Activated CD4-positive, alpha-beta T cell treated with anti-CD3 and anti-CD28 coated beads, Interleukin-2, amount 50 U/mL, for 16 hours (primary cell): ENCODE measurements at regions not wholly inside any gene's neighbourhood (a gene's known extent, or its start where the extent isn't known, plus 50 kb on each side); places are given as distances from the start of the nearest gene placed in this dataset.
A peak's percentile ranks its signal among the peaks of the same experiment; 100 is the strongest.

Source experiments
- DNase-seq: peaks from one replicate; pipeline ENCODE4 v3.0.0-alpha.2; 2020

DNA sequence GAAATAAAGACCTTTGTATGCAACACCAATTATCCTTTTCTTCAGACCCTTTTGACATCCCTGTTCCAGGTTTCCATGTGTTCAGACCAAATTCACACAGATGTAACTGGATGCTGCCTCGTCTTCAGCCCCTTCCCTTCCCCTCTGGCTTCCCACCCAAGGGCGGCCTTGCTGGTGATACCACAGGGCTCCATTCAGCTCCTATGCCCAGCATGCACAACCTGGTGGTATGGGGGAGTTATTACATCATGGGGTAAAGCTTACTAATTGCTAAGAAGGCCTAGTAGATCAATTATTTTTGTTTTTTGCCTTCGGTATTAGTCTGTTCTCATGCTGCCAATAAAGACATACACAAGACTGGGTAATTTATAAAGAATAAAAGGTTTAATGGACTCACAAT lies 317.0 kb upstream of the CXXC4 start:
- no peak for DNase-seq

DNA sequence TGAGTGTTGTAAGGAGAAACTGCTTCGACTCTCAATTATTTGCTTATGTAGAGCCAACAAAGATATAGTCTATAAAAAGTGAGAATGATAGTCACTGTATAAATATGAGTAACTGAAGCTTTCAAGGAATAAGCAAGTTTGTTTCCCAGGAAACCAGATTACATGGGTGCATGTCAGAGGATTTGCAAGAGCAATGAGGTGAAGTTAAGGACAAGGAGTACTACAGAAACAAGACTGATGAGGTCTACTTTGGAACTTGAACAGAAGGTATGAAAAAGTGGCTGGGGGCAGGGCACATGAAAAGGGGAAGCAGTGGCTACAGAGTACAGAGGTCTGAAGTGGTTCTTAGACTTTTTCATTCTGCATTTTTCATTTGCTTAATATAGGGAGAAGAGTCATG lies 321.0 kb upstream of the CXXC4 start:
- DNase-seq, result no peak

DNA sequence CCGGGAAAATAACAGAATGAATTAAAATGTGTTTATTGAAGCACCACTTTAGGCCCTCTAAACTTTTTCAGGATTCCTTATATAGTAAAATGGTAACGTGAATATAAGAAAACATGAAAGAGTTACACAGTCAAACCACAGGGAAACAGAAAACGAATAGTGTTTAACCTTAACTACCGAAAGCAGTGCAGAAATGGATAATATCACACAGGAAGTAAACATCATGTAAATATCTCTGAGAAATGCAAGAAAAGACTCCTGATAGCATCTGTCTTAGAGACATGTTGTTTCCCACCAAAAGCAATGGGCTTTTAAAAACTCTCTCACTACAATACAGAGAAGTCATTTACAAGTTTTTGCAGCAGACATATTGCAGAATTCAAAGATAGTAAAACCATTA lies 323.9 kb upstream of the CXXC4 start:
- no peak for DNase-seq

DNA sequence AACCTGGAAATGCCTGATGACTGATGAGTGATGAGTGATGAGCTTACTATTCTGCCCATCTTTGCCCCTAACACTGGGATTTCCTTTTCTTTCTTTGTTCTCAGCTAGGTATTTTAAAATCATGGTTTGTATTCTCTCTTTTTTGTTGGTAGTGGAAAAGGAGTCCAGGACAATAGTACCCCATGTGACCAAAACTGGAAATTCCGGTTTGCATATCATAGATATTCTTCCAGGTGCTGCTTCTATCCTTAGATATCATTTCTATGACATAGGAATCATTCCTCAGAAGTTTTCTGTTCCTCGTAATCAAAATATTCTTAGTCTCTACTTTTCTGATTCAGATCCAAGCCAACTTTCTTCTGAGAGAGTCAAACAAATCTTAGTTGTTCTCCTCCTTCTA lies 320.5 kb upstream of the TET2 start:
- DNase-seq, result no peak

DNA sequence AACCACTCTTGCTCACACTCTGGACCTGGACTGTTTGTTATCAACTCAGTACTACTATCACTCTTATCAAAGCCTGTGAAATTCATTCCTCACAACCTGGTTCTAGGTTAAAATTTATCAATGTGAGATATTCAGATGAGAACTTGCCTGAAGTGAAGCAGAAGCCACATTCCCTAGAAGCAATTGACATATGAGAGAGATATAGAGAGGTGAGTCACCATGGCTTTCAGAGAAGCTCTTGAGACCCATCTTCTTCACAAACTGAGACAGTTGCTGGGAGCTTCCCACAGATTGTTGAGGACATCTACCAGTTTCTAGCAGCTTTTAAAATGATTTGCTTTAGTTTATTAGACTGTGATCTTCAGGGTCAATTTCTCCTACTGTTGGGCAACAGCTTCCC lies 316.9 kb upstream of the TET2 start:
- no peak for DNase-seq

DNA sequence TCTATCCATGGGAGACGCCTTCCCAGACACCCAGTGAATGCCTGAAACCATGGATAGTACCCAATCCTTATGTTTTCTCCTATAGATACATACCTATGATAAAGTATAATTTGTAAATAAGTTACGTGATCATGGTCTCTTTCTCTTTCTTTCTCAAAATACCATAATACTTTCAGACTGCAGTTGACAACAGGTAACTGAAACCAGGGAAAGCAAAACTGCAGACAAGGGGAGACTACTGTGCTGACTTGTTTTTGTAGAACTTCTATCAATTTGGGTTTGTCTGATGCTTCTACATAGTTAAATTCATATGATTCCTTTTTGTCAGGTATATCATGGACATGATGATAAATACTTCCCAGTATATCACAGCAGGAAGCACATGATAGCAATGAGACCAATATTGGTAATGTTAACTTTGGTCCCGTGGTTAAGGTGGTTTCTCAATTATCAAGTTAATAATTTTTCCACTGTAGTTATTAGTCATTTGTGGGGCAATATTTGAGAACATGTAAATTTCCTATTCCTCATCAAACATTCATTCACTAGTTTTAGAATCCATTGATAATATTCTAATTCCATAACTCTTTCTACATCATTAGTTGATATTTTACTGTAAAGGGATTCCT lies 298.0 kb upstream of the TET2 start:
- DNase-seq, result no peak

DNA sequence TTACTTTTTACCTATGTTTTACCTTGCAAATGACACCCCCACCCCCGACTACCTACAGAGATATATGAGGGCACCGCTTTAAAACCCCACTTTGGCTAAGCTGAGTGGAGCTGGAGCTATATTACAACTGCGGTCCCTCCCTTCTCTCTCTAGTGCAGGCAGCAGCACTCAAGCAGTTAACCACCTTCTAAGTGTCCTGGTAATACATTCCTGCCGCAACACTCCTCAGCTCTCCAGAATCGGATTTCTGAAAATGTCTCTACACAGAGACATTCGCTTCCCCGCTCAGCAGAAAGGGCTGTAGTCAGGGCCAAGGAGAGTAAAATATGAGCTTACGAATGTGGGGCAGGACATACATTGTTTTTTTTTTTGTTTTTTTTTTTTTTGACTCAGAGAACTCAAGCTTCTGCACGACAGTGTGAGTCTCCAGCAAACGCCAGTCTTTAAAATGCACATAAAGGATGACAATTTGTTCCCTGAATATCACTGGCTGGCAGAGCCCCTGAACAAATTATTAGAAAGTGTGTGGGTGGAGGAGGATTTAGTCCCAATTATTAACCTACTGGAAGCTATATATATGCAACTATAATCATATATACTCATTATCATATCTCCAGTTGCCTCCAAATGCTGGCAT lies 287.0 kb upstream of the TET2 start:
- DNase-seq, result no peak

DNA sequence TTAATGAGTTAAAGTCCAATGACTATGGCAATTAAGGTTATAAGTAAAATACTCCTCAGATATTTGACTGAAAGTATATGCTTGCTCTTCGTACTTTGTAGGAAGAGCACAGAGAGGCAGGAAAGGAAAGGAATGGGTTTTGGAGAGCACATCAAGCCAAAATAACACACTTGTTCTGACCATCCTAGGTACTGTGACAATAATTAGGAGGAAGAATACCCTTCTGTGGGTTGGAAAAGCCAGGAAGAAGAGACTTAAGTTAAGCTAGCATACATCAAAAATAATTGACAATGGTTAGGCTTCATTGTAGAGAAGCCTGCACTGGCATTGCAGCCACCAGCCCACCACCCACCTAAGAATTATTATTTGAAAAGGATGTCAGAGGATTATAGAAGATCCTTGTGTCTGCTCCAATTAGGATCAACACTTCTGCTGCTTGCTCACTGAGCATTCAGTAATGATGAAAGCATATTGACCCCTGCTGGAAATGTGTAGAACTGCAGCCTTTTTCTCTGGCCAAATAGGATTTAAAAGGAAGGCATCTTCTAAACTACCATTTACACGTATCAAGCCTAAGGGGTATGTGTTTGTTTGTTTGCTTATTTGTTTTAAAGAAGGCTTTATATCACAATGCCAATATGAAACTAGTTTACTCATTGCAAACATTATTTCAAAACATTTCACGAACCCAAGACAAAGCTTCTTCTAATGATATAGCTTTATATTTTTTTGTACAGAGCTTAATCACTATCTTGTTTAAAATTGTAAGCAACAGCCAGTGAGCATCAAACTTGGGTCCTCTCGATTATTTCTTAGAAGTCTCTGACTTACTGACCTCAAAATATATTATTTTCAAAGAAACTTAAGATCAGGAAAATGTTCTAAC lies 286.2 kb upstream of the TET2 start:
- peak; percentile 72 for DNase-seq

DNA sequence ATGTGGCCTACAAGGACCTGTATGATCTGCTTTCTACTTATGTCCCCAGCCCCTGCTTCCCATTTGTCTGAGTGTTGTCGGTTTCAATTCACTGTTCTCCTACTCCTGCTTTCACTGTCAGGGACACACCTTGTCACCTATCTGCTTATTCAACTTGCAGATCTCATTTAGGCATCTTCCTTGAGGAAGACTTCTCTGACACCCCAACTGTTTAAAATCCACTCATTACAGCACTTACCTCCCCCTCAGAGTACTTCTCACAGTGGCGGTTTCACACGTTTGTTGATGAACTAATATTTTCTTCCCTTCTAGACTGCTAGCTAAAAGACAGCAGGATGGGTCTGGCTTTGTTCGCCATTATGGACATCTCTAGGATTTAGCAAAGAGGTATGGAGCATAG lies 279.9 kb upstream of the TET2 start:
- no peak for DNase-seq

DNA sequence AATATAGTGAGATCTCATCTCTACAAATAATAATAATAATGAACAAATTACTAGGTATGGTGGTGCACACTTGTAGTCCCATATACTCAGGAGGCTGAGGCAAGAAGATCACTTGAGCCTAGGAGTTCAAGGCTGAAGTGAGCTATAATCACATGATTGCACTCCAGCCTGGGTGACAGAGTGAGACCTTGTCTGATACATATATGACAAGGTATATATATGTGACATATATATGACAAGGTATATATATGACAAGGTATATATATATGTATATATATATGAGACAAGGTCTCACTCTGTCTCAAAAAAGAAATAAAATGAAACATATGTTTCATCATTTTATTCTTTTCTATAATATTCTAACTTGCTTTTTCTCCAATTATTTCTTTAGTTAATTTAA lies 278.1 kb upstream of the TET2 start:
- DNase-seq, result no peak

DNA sequence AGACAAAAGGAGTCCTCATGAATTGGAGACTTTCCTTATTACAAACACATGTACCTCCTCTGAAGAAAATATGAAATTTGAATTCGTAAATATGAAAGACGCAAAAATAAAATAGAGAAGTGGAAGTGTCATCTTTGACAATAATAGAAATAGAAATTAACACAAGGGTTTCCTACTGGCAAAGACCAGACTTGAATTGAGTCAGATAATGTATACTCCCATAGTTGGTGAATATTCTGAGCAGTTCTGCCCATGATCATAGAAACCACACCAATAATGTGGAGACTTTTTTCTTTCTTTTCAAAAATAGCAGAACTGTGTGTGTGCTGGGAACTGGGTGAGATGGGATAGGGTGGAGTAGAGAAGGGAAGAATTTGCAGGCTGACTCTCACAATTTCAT lies 277.7 kb upstream of the TET2 start:
- no peak for DNase-seq

DNA sequence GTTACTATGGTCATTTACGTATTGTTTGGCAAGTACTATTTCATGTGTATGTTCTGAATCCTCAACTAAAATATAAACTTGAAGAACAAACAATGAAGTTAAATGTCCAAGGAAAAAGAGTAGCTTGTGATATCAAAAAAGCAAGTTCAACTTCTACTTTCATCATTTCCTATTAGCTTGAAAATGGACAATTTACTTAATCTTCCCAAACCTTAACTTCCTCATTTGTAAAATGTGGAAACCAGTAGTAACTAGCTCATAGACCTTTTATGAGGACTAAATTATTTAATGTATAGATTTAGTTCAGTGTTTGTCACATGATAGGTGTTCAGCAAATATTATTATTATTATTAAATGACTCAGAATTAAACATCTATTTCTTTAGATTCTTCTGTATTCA lies 276.8 kb upstream of the TET2 start:
- no peak for DNase-seq

DNA sequence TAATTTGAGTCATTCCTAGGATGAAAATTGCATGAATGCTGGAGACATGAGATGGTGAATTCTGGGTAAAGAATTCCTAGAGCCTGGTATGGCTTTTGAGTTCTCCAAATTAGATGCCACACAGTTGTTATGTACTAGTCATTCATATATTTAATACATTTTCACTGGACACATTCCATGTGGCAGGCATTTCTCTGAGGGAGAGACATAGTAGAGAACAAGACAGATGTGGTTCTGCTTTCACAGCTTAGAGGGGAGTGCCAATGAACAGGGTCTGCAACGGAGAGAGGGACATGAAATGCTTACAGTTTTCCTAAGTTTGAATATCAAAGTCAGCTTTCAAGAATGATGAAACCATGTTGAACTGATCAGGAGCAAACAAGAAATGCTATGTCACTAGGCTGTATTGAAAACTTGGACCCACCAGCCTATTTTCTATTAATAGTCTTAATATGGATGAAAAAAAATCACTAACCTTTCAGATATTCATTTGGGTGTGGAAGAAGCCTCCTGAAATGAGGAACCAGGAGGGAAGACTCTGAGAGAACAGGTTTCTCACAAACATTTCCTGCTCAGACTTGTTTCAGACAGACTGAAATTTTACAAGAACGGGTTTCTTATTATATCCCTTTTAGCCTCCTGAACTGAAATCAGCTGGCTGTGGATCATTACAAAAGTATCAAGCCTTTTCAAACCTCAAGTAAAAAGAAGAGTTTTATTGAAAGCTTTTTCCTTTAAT lies 276.0 kb upstream of the TET2 start:
- DNase-seq, result no peak

DNA sequence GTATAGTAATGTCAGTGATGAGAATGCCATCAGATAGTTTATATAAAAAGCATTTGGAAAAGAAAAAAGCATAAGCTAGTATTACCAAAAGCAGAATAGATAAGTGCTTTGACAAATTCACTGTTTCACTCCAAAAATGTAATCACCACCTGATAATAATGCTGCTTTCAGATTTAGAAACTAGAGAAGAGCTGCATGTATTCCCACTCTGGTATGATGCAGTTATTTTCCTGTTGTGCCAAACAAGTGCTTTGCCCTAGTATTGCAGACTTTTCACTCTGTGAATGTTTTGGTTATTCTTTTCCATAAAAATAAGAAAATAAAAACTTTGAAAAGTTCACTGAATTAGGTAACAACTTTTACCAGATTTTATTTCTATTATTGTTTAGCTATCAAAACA lies 267.7 kb upstream of the TET2 start:
- peak; percentile 16 for DNase-seq

DNA sequence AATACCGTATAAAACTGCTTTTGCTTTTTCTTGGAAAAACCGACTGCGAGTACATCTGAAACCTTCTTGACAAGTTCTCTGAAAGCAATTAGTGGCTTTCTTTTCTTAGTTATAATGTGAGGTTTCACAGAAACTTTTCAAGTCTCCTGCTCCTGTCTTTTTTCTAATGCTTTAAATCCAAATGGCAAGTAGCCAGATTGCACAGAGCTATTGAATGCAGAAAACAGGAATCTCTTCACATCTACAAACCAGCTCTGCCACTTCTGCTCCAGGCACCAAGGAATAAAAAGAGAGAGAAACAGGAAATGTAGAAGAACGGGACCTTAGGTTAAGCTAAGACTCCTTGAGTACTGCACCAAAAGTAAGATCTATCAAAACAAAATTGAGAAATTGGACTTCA lies 267.3 kb upstream of the TET2 start:
- DNase-seq, result peak; percentile 50

DNA sequence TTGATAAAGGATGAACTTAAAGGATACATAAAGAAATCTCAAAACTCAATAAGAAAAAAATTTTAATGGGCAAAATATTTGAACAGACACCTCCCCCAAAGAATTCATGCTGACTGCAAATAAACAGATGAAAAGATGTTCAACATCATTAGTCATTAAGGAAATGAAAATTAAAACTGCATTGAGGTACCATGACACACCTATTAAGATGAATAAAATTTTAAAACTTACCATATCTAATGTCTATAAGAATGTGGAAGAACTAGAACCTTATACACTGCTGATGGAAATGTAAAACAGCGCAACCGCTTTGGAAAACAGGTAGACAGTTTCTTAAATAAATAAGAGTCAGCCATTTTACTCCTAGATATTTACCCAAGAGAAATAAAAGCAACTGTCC lies 266.8 kb upstream of the TET2 start:
- no peak for DNase-seq

DNA sequence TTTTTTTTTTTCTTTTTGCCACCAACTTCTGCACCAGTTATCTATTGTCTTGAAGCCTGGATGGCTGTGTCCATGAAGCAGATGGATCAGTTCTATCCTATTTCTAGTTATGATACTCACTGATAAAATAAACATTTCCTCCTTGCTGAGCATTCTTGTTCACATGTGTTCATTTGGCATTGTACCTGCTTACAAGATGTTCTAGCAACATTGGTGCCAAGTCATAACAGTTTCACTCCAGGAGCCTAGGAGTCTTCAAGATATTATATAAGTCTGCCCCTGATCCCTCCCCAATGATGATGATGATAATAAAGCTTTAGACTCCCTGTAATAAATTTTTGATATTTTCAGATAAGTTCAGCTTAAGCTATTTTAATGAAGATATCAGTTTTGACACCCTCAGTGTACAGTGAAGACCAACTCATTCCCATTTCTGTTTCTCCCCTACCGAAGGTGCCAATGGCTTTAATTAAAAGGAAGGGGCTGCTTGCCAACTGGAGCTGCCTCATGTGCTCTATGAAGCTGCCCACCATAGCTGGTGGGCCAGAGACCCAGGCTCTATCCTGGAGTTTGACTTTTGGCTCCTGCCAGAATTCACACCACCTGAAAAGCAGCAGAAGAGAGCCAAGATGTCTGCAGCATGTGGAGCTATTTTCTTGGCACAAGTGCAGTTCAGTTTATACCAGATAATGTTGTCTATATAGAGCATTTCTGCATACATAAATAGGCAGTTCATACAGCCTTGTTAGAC lies 265.4 kb upstream of the TET2 start:
- DNase-seq, result no peak

DNA sequence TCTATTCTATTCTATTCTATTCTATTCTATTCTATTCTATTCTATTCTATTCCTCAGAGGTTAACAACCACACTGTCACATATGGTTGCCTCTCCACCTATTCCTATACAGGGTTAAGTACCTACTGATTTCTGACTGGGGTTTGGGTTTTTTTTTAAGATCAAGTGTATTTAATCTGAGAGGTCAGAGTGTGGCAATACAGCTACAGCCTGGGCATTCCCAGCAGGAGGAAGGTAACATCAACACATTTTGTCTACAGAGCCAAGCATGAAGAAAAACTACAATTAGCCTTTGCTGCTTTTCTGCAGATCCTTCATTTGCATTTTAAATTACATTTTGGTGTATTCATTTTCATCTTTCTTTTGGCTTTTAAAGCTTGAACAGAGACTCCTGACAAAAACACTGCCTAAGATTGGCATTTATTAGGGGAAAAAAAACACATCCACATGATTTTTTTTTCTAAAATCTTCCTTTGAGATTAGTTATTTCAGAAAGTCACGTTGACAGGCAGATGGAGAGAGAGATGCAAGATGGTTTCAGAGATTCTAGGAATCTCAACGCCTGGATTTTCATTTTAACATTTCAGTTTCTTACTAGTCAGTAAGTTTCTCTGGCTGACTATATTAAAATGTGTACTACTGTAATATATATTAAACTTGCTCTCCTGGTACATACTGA lies 255.9 kb upstream of the TET2 start:
- no peak for DNase-seq

DNA sequence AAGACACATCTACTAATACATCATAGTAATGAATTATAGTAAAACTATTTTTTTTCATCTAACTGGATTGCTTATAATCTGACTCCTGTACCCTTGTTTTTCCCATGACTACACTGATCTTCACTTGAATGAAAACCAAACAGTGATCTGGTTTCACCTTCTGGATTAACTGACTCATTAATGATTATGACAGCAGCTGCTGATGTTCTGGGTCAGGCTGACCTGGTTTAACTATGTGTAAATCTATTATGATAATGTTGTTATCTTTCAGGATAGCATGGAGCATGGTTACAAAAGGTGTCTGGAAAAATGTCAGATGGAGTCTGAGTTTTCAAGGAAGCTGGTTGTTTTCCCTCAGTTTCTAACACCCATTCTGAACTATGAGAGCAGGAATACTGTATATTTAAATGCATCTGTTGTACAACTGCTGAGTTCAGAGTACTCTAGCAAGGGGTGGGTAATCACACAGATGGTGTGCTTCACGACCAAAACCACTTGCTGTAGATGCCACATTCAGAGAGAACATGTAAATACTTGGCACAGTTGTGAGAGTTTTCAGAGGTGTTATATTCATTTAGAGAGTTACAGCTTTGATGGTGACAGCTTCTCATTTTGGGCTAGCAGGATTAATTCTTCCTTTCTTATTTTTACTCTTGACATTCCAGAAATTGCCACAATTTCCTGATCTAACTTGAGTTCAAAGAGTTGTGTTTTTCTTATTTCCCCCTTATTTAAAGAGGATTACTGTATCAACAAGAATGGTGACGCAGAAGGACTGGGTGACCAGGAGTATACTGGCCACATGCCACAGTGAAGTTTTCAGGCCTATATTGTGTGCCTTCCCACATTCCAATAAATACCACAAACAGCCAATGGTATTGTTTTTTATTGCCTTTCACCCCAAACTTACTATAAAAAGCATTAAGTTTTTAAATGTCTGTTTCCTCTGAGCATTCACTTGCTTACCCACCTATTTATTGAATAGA lies 249.7 kb upstream of the TET2 start:
- peak; percentile 60 for DNase-seq

DNA sequence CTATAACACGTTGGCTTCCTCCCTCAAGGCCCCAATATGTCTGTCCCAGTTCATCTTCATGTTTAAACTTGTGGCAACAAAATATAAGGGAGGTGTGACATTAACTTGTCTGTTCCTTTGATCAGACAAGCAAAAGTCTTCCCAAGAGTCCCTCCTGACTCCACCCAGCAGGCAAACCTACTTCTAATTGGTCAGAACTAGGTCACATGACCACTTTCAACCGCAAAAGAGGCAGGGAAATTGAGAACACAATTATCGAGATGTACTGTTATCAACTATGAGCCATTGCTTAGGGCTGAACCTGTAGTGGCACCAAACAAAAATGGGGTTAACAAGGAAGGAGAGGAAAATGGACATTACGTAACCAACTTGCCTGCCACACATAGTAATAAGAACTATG lies 246.8 kb upstream of the TET2 start:
- DNase-seq, result no peak

DNA sequence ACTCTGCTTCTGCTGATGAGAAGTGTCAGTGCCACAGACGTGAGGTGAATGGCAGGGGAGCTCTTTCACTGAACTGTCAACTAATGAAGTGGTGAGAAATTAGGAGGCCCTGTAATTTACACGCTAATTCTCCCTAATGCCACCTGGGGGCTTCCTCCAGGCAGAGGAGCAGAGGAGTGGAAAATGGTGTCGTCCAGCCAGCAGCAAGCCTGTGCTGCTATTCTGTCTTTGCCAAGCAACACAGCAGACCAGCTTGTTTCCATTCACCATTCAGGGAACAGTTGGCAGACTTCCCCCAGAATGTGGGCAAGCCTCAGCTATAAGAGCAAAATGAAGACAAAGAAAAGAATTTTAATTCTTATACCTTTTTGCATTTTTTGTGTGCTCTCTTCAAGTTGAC lies 245.2 kb upstream of the TET2 start:
- DNase-seq, result no peak
